Left lung (tissue), 4 donors: ENCODE measurements at regions not wholly inside any gene's neighbourhood (a gene's known extent, or its start where the extent isn't known, plus 50 kb on each side); places are given as distances from the start of the nearest gene placed in this dataset.
"Not testable (repeated sequence)": the region's sequence is repeated elsewhere in the genome, so short reads cannot be mapped to it uniquely, and the experiment has no call there.

Source experiments
- ATAC-seq: fragments of 200-7000 bp; cut with Tn5 transposase; one replicate; pipeline ENCODE4 v1.9.1; 2020; ENCODE audit warnings: moderate library complexity
- DNase-seq, 4 donors: peaks; one replicate each; pipeline ENCODE4 v3.0.0-alpha.2; 2013 to 2020
- H3K27ac ChIP-seq, 2 donors: fragments of 200-600 bp; sonication (generic) in 1 of 2; one replicate each; pipeline versions ENCODE4 v1.5.0 to v1.8.0; 2020 to 2021
- H3K27me3 ChIP-seq, 2 donors: fragments of 200-600 bp; sonication (generic) in 1 of 2; one replicate each; pipeline versions ENCODE4 v1.5.0 to v1.8.0; 2020 to 2021
- H3K36me3 ChIP-seq, 2 donors: fragments of 200-600 bp; sonication (generic) in 1 of 2; one replicate each; pipeline versions ENCODE4 v1.5.0 to v1.8.0; 2020 to 2021
- H3K4me1 ChIP-seq, 2 donors: fragments of 200-600 bp; one replicate each; pipeline ENCODE4 v1.8.0; 2021
- H3K4me3 ChIP-seq, 2 donors: fragments of 200-600 bp; sonication (generic) in 1 of 2; one replicate each; pipeline versions ENCODE4 v1.5.0 to v1.8.0; 2020 to 2021; ENCODE audit warnings: mild to moderate bottlenecking in 1 of 2
- H3K9me3 ChIP-seq, 2 donors: fragments of 200-600 bp; sonication (generic) in 1 of 2; one replicate each; pipeline versions ENCODE4 v1.5.0 to v1.8.0; 2020 to 2021
- intact Hi-C, 2 donors: fragments of 100-400 bp; cut with DNase I; formaldehyde crosslinking; loops; one replicate each; pipeline versions ENCODE4 v1.11.2 to v1.14.2; 2022
- TF ChIP-seq, protein P1 (sequence below), 2 donors: fragments of 200-600 bp; sonication (generic) in 1 of 2; IDR thresholded peaks; one replicate each; pipeline versions ENCODE4 v1.5.0 to v1.8.0; 2021; ENCODE audit warnings: antibody characterized with exemption in 2 of 2
- donor health status: DM: no; HTN: yes; CAD: no.
- donor health status: DM: no; HTN: no; CAD: no.

GRCh38 chr2:95654897-95655296 lies 63.1 kb downstream of the TRIM43 start:
- H3K4me1 ChIP-seq, ATAC-seq, intact Hi-C loops, DNase-seq, H3K27ac ChIP-seq, H3K4me3 ChIP-seq, H3K9me3 ChIP-seq, H3K36me3 ChIP-seq, H3K27me3 ChIP-seq: not testable (repeated sequence)

DNA sequence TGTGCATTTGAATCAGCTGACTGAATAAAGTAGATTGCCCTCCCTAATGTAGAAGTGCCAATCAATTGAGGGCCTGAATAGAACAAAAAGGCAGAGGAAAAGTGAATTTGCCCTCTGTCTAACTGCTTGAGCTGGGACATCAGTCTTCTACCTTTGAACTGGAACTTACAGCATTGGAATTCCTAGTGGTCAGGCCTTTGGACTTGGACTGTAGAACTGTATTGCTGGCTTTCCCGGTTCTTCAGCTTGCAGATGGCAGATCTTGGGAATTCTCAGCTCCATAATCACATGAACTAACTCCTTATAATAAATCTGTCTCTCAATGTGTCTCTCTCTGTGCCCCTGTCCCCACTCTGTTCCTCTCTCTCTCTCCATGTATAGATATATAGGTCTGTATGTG lies 64.8 kb downstream of the TRIM43 start:
- H3K27ac ChIP-seq, DNase-seq, H3K4me3 ChIP-seq, H3K27me3 ChIP-seq, H3K4me1 ChIP-seq, H3K36me3 ChIP-seq, intact Hi-C loops, ATAC-seq, H3K9me3 ChIP-seq: not testable (repeated sequence)

DNA sequence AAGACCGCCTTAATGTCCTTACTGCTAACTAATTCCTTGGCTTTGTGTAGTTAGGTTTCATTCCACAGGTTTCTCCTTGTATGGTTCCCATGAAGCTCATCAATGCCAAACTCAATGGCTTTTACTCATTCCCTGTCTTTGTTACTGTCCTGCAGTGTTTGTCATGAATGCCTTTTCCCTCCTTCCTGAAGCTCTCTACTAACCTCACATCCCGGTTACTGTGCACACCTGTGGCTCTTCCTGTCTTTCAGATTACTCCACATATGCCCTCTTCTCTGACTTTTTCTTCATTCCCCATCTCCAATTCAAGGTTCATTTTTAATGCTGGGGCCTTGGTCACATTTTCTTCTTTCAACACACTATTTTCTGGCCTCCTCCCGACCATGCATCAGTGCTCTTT lies 66.1 kb downstream of the TRIM43 start:
- intact Hi-C loops, ATAC-seq: not testable (repeated sequence)

GRCh38 chr2:95660766-95661562 lies 69.2 kb downstream of the TRIM43 start:
- H3K9me3 ChIP-seq, H3K36me3 ChIP-seq, ATAC-seq, H3K27me3 ChIP-seq, intact Hi-C loops, H3K4me1 ChIP-seq, H3K4me3 ChIP-seq, DNase-seq, H3K27ac ChIP-seq: not testable (repeated sequence)

More for the DNA sequence above, 66.1 kb downstream of the TRIM43 start:
- H3K4me3 ChIP-seq, H3K4me1 ChIP-seq, H3K9me3 ChIP-seq, H3K27me3 ChIP-seq, H3K27ac ChIP-seq, H3K36me3 ChIP-seq, DNase-seq: not testable (repeated sequence)

- H3K4me1 ChIP-seq, intact Hi-C loops, H3K27ac ChIP-seq, H3K4me3 ChIP-seq, H3K9me3 ChIP-seq, ATAC-seq, H3K27me3 ChIP-seq, DNase-seq, H3K36me3 ChIP-seq: not testable (repeated sequence)
Observed at GRCh38 chr2:95663471-95664441, 72.0 kb downstream of the TRIM43 start.

GRCh38 chr2:95666636-95667035 lies 74.8 kb downstream of the TRIM43 start:
- H3K4me3 ChIP-seq, intact Hi-C loops, H3K27me3 ChIP-seq, DNase-seq, H3K9me3 ChIP-seq, H3K36me3 ChIP-seq, H3K27ac ChIP-seq, H3K4me1 ChIP-seq: not testable (repeated sequence)
- ATAC-seq, result peak; percentile 9

- H3K27me3 ChIP-seq, result no peaks in the 10 kb centered on the region
- TF ChIP-seq, protein P1, sequence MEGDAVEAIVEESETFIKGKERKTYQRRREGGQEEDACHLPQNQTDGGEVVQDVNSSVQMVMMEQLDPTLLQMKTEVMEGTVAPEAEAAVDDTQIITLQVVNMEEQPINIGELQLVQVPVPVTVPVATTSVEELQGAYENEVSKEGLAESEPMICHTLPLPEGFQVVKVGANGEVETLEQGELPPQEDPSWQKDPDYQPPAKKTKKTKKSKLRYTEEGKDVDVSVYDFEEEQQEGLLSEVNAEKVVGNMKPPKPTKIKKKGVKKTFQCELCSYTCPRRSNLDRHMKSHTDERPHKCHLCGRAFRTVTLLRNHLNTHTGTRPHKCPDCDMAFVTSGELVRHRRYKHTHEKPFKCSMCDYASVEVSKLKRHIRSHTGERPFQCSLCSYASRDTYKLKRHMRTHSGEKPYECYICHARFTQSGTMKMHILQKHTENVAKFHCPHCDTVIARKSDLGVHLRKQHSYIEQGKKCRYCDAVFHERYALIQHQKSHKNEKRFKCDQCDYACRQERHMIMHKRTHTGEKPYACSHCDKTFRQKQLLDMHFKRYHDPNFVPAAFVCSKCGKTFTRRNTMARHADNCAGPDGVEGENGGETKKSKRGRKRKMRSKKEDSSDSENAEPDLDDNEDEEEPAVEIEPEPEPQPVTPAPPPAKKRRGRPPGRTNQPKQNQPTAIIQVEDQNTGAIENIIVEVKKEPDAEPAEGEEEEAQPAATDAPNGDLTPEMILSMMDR (IDR thresholded peaks at IDR 0.05), result no peak
- intact Hi-C loops, result no loop called here
- no peak overlapping the region for H3K4me3 ChIP-seq
- DNase-seq (no peak), ATAC-seq (no peak)
- no peaks in the 10 kb centered on the region for H3K36me3 ChIP-seq
- H3K9me3 ChIP-seq, result no peaks in the 10 kb centered on the region
- H3K4me1 ChIP-seq, result no peaks in the 10 kb centered on the region
- H3K27ac ChIP-seq, result no peak overlapping the region
Observed at GRCh38 chr2:95667480-95667879, 75.7 kb downstream of the TRIM43 start.

DNA sequence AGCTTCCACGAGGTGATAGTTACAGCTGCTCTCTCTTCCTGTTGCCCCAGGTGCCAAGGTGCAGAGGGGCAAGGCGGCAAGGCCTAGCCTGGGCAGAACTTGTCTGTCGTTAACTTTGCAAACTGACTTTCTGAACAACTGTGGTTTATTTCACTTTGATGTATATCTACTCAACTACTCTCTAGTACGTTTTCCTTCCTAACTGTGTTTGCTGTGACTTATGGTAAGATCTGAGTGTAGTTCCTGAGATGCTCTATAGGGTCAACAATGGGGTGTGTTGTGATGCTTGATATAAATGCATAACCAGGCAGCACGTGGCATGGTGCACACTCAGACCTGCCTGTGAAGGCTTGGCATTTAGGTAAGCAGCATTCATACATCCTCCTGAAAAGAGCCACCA lies 77.1 kb downstream of the TRIM43 start:
- intact Hi-C loops, H3K36me3 ChIP-seq, H3K27ac ChIP-seq, H3K9me3 ChIP-seq, H3K4me1 ChIP-seq, DNase-seq, H3K27me3 ChIP-seq, H3K4me3 ChIP-seq, ATAC-seq: not testable (repeated sequence)
